ENCODE measurements at regions not wholly inside any gene's neighbourhood (a gene's known extent, or its start where the extent isn't known, plus 50 kb on each side); places are given as distances from the start of the nearest gene placed in this dataset.

DNA sequence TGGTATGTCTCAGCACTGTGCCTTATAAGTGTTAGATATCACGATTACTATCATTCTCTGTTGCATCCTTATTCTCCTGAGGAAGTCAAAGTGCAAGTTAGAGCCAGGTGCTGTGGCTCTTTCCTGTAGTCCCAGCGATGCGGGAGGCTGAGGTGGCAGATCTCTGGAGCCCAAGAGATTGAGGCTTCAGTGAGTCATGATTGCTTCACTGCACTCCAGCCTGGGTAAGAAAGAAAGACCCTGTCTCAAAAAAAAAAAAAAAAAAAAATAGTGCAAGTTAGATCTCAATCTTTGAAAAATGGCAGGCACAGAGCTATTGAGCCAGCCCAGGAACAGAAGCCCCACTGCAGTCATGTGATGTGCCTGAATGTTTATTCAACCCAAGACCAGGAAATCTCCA lies 147.8 kb upstream of the POGK start:
- Histone ChIP-seq H3F3A (ENCODE audit: control insufficient read depth, insufficient read depth) (no peaks in the 10 kb centered on the region), H3K27ac (ENCODE audit: low read depth, low read length) (no peak overlapping the region), H3K9me3 (ENCODE audit: control insufficient read depth, insufficient read depth, low read length) (no peaks in the 10 kb centered on the region), H3K79me2 (ENCODE audit: control insufficient read depth, low read length) (no peaks in the 10 kb centered on the region), H3K9me2 (replicated peaks; ENCODE audit: control insufficient read depth, low read length) (no peaks in the 10 kb centered on the region), H3K4me3 (ENCODE audit: low read length) (no peak overlapping the region), H3K36me3 (ENCODE audit: control insufficient read depth, low read length) (no peaks in the 10 kb centered on the region), H3K4me2 (ENCODE audit: low read length) (no peak overlapping the region), H4K20me1 (ENCODE audit: control insufficient read depth, insufficient read depth, low read depth, low read length) (no peaks in the 10 kb centered on the region), H3K4me1 (ENCODE audit: control insufficient read depth, low read length) (no peaks in the 10 kb centered on the region), H3K27me3 (ENCODE audit: control insufficient read depth, low read length) (no peaks in the 10 kb centered on the region)
- TF ChIP-seq, protein P1, sequence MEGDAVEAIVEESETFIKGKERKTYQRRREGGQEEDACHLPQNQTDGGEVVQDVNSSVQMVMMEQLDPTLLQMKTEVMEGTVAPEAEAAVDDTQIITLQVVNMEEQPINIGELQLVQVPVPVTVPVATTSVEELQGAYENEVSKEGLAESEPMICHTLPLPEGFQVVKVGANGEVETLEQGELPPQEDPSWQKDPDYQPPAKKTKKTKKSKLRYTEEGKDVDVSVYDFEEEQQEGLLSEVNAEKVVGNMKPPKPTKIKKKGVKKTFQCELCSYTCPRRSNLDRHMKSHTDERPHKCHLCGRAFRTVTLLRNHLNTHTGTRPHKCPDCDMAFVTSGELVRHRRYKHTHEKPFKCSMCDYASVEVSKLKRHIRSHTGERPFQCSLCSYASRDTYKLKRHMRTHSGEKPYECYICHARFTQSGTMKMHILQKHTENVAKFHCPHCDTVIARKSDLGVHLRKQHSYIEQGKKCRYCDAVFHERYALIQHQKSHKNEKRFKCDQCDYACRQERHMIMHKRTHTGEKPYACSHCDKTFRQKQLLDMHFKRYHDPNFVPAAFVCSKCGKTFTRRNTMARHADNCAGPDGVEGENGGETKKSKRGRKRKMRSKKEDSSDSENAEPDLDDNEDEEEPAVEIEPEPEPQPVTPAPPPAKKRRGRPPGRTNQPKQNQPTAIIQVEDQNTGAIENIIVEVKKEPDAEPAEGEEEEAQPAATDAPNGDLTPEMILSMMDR (IDR thresholded peaks at IDR 0.05; ENCODE audit: low read depth, low read length, poor library complexity, severe bottlenecking) = no peak
- TF ChIP-seq EZH2phosphoT487 (IDR thresholded peaks at IDR 0.05; ENCODE audit: borderline replicate concordance, low read length) = no peak

DNA sequence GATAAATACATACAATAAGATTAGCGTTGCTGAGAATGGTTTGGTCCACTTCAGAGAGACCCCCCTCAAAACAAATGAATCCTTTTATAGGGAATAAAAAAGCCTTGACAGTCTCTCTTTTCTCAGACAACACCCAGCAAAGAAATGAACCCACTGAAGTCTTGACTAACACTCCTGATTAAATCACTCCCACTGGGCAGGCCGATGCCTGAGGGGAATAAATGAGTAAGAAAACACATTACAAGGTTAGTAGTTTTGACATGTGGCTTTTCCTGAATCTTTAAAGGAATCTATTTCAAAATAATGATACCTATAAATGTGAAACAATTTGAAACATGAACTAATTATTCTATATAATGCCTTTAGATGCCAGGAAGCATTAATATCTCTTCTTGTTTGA lies 146.9 kb upstream of the POGK start:
- H3K79me2 ChIP-seq (ENCODE audit: control insufficient read depth, low read length) = no peaks in the 10 kb centered on the region
- no peak overlapping the region for H3K4me2 ChIP-seq (ENCODE audit: low read length)
- no peaks in the 10 kb centered on the region for H3K27me3 ChIP-seq (ENCODE audit: control insufficient read depth, low read length)
- no peaks in the 10 kb centered on the region for H3K9me3 ChIP-seq (ENCODE audit: control insufficient read depth, insufficient read depth, low read length)
- TF ChIP-seq, protein P1 (IDR thresholded peaks at IDR 0.05; ENCODE audit: low read depth, low read length, poor library complexity, severe bottlenecking) = no peak
- TF ChIP-seq EZH2phosphoT487 (IDR thresholded peaks at IDR 0.05; ENCODE audit: borderline replicate concordance, low read length) = no peak
- no peak overlapping the region for H3K4me3 ChIP-seq (ENCODE audit: low read length)
- H3K9me2 ChIP-seq (replicated peaks; ENCODE audit: control insufficient read depth, low read length) = no peaks in the 10 kb centered on the region
- H3F3A ChIP-seq (ENCODE audit: control insufficient read depth, insufficient read depth) = no peaks in the 10 kb centered on the region
- no peaks in the 10 kb centered on the region for H3K4me1 ChIP-seq (ENCODE audit: control insufficient read depth, low read length)
- no peaks in the 10 kb centered on the region for H4K20me1 ChIP-seq (ENCODE audit: control insufficient read depth, insufficient read depth, low read depth, low read length)
- no peak overlapping the region for H3K27ac ChIP-seq (ENCODE audit: low read depth, low read length)
- H3K36me3 ChIP-seq (ENCODE audit: control insufficient read depth, low read length) = no peaks in the 10 kb centered on the region

DNA sequence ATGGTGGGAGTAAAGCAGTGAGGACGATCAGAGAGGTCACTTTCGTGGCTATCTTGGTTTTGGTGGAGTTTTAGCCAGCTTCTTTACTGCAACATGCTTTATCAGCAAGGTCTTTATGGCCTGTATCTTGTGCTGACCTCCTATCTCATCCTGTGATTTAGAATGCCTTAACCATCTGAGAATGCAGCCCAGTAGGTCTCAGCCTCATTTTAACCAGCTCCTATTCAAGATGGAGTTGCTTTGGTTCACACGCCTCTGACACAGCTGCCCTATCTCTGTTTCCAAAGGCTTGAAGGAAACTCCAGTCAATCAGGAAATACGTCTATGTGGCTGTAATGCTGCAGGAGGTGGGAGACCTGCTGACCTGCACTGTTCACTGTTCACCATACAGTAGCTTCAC lies 146.1 kb upstream of the POGK start:
- TF ChIP-seq EZH2phosphoT487 (IDR thresholded peaks at IDR 0.05; ENCODE audit: borderline replicate concordance, low read length) = no peak
- TF ChIP-seq, protein P1 (IDR thresholded peaks at IDR 0.05; ENCODE audit: low read depth, low read length, poor library complexity, severe bottlenecking) = no peak
- Histone ChIP-seq H3F3A (ENCODE audit: control insufficient read depth, insufficient read depth) (no peaks in the 10 kb centered on the region), H3K4me3 (ENCODE audit: low read length) (no peak overlapping the region)

More for the DNA sequence above, 146.1 kb upstream of the POGK start:
- H3K79me2 ChIP-seq (ENCODE audit: control insufficient read depth, low read length) = no peaks in the 10 kb centered on the region
- H3K4me2 ChIP-seq (ENCODE audit: low read length) = no peak overlapping the region
- no peak overlapping the region for H3K27ac ChIP-seq (ENCODE audit: low read depth, low read length)
- H3K9me2 ChIP-seq (replicated peaks; ENCODE audit: control insufficient read depth, low read length) = no peaks in the 10 kb centered on the region
- H4K20me1 ChIP-seq (ENCODE audit: control insufficient read depth, insufficient read depth, low read depth, low read length) = no peaks in the 10 kb centered on the region
- H3K9me3 ChIP-seq (ENCODE audit: control insufficient read depth, insufficient read depth, low read length) = no peaks in the 10 kb centered on the region
- H3K4me1 ChIP-seq (ENCODE audit: control insufficient read depth, low read length) = no peaks in the 10 kb centered on the region
- no peaks in the 10 kb centered on the region for H3K27me3 ChIP-seq (ENCODE audit: control insufficient read depth, low read length)
- no peaks in the 10 kb centered on the region for H3K36me3 ChIP-seq (ENCODE audit: control insufficient read depth, low read length)
